OCI-LY7 (cell line): ENCODE measurements at regions not wholly inside any gene's neighbourhood (a gene's known extent, or its start where the extent isn't known, plus 50 kb on each side); places are given as distances from the start of the nearest gene placed in this dataset.

Experiments
- BruUV-seq: library from RNA; stranded (reverse); fragments of 400-500 nt; replicated peaks from 2 replicates; lab custom pipeline; 2021; lab: Mats Ljungman, UMichigan
- CTCF ChIA-PET: fragments of 300-600 bp; sonication (Branson Sonifier 250); formaldehyde crosslinking; loops from one replicate; lab custom pipeline; 2022; ENCODE audit warnings: antibody characterized with exemption; ENCODE audit not compliant: unreplicated experiment; lab: Charles Lee
- POLR2A ChIA-PET: fragments of 300-600 bp; sonication (Branson Sonifier 250); formaldehyde crosslinking; loops from one replicate; lab custom pipeline; 2022; ENCODE audit warnings: antibody characterized with exemption; lab: Charles Lee
- DNase-seq: peaks from one replicate; pipeline ENCODE4 v3.0.0-alpha.2; 2015; ENCODE audit warnings: low spot score
- H2AFZ ChIP-seq: fragments of 200-600 bp; sonication (generic), shearing (Covaris generic); 2 replicates; pipeline ENCODE4 v1.6.1; 2014; ENCODE audit warnings: mild to moderate bottlenecking, antibody characterized with exemption, low read length, moderate library complexity
- H3K27ac ChIP-seq: fragments of 200-600 bp; sonication (generic); 2 replicates; pipeline ENCODE4 v1.5.1; 2014; ENCODE audit warnings: mixed run types, low read depth, mild to moderate bottlenecking, moderate library complexity, low read length, inconsistent platforms; ENCODE audit not compliant: poor library complexity, severe bottlenecking
- H3K36me3 ChIP-seq: fragments of 200-600 bp; sonication (generic); 2 replicates; pipeline ENCODE4 v1.6.1; 2014; ENCODE audit warnings: mild to moderate bottlenecking, antibody characterized with exemption, low read length, moderate library complexity, mixed read lengths; ENCODE audit not compliant: insufficient read depth
- H3K4me1 ChIP-seq: fragments of 200-600 bp; sonication (generic); 2 replicates; pipeline ENCODE4 v1.5.1; 2014; ENCODE audit warnings: mild to moderate bottlenecking, low read length; ENCODE audit not compliant: insufficient read depth, poor library complexity, severe bottlenecking
- H3K4me2 ChIP-seq: fragments of 200-600 bp; sonication (generic); 2 replicates; pipeline ENCODE4 v1.6.1; 2014; ENCODE audit warnings: mild to moderate bottlenecking, low read length
- H3K4me3 ChIP-seq: fragments of 200-600 bp; sonication (generic); 2 replicates; pipeline ENCODE4 v1.5.1; 2014; ENCODE audit warnings: mild to moderate bottlenecking, low read depth, low read length; ENCODE audit not compliant: poor library complexity, severe bottlenecking
- H3K79me2 ChIP-seq: fragments of 200-600 bp; sonication (generic); 2 replicates; pipeline ENCODE4 v1.6.1; 2016; ENCODE audit warnings: low read depth, mild to moderate bottlenecking, low read length, moderate library complexity, mixed read lengths; ENCODE audit not compliant: insufficient read depth
- H3K9me2 ChIP-seq: fragments of 200-600 bp; sonication (generic); 2 replicates; pipeline ENCODE4 v1.6.1; 2016; ENCODE audit warnings: mild to moderate bottlenecking, low read length, mixed read lengths; ENCODE audit not compliant: insufficient read depth
- H3K9me3 ChIP-seq: fragments of 200-600 bp; sonication (generic); 2 replicates; pipeline ENCODE4 v1.6.1; 2014; ENCODE audit warnings: mild to moderate bottlenecking, mixed run types, low read length, mixed read lengths
- H4K20me1 ChIP-seq: fragments of 200-600 bp; sonication (generic); 2 replicates; pipeline ENCODE4 v1.6.1; 2014; ENCODE audit warnings: mild to moderate bottlenecking, antibody characterized with exemption, low read length, moderate library complexity, mixed read lengths; ENCODE audit not compliant: insufficient read depth
- CTCF ChIP-seq: fragments of 200-600 bp; sonication (generic); conservative IDR thresholded peaks from 2 replicates; pipeline ENCODE4 v1.5.1; 2014; ENCODE audit warnings: mild to moderate bottlenecking, antibody characterized with exemption, low read length, moderate library complexity, mixed read lengths
- EZH2phosphoT487 ChIP-seq: fragments of 200-600 bp; sonication (generic); IDR thresholded peaks from 2 replicates; pipeline ENCODE4 v1.6.1; 2018; ENCODE audit warnings: low read depth, borderline replicate concordance, mild to moderate bottlenecking, mixed run types, antibody characterized with exemption, low read length, moderate library complexity, mixed read lengths
- intact Hi-C: fragments of 100-400 bp; cut with micrococcal nuclease; formaldehyde crosslinking; loops from one replicate; pipeline ENCODE4 v1.10.0; 2022; ENCODE audit not compliant: unreplicated experiment

- no peak overlapping the region for H3K4me3 ChIP-seq
- no peaks in the 10 kb centered on the region for H3K4me1 ChIP-seq
- TF ChIP-seq CTCF (no peak), EZH2phosphoT487 (no peak)
- no TSS peak for BruUV-seq
- H2AFZ ChIP-seq, result no peak overlapping the region
- no peaks in the 10 kb centered on the region for H3K36me3 ChIP-seq
- no peaks in the 10 kb centered on the region for H4K20me1 ChIP-seq
- POLR2A ChIA-PET, result no interaction called here
- DNase-seq, result no peak
- H3K27ac ChIP-seq, result no peak overlapping the region
- no peaks in the 10 kb centered on the region for H3K9me2 ChIP-seq
- H3K79me2 ChIP-seq, result no peaks in the 10 kb centered on the region
- H3K9me3 ChIP-seq, result no peaks in the 10 kb centered on the region
- no peak overlapping the region for H3K4me2 ChIP-seq
- intact Hi-C loops, result no loop called here
- CTCF ChIA-PET, result no interaction called here
Measured at GRCh38 chr10:91335147-91335546, 75.0 kb upstream of the HECTD2 start.

- ChIA-PET CTCF (no interaction called here), POLR2A (interaction anchor here (0.6 kb wide), 1 partner anchor 1799 kb away, joined by 4 read pairs; no protein-coding TSS in a partner anchor)
- TF ChIP-seq EZH2phosphoT487 (no peak), CTCF (no peak)
- no peak overlapping the region for H3K4me3 ChIP-seq
- intact Hi-C loops, result no loop called here
- H3K9me3 ChIP-seq, result no peaks in the 10 kb centered on the region
- no peak for DNase-seq
- no peak overlapping the region for H2AFZ ChIP-seq
- H3K36me3 ChIP-seq, result no peaks in the 10 kb centered on the region
- H3K4me2 ChIP-seq, result no peak overlapping the region
- H4K20me1 ChIP-seq, result no peaks in the 10 kb centered on the region
- H3K79me2 ChIP-seq, result no peaks in the 10 kb centered on the region
- H3K9me2 ChIP-seq, result no peaks in the 10 kb centered on the region
- no peak overlapping the region for H3K27ac ChIP-seq
- no peaks in the 10 kb centered on the region for H3K4me1 ChIP-seq
- BruUV-seq, result no TSS peak
Measured at GRCh38 chr10:91339729-91340128, 70.4 kb upstream of the HECTD2 start.

- Histone ChIP-seq H3K4me3 (no peak overlapping the region), H3K9me2 (no peaks in the 10 kb centered on the region), H3K4me1 (no peaks in the 10 kb centered on the region), H3K9me3 (no peaks in the 10 kb centered on the region), H4K20me1 (no peaks in the 10 kb centered on the region), H3K36me3 (no peaks in the 10 kb centered on the region), H2AFZ (no peak overlapping the region), H3K4me2 (no peak overlapping the region), H3K27ac (no peak overlapping the region), H3K79me2 (no peaks in the 10 kb centered on the region)
- ChIA-PET CTCF (no interaction called here), POLR2A (no interaction called here)
- no peak for TF ChIP-seq EZH2phosphoT487
- no peak for TF ChIP-seq CTCF
- intact Hi-C loops, result no loop called here
- no peak for DNase-seq
- no TSS peak for BruUV-seq
Measured at GRCh38 chr10:91340613-91341362, 69.4 kb upstream of the HECTD2 start.
